NCI-H2171 treated with DMSO at 0.1 percent for 48 hours (cell line): ENCODE measurements at regions not wholly inside any gene's neighbourhood (a gene's known extent, or its start where the extent isn't known, plus 50 kb on each side); places are given as distances from the start of the nearest gene placed in this dataset.
"Not testable (repeated sequence)": the region's sequence is repeated elsewhere in the genome, so short reads cannot be mapped to it uniquely, and the experiment has no call there.

Experiments used
- DNase-seq: peaks from one replicate; lab custom pipeline; 2025; lab: John Stamatoyannopoulos, UW

DNA sequence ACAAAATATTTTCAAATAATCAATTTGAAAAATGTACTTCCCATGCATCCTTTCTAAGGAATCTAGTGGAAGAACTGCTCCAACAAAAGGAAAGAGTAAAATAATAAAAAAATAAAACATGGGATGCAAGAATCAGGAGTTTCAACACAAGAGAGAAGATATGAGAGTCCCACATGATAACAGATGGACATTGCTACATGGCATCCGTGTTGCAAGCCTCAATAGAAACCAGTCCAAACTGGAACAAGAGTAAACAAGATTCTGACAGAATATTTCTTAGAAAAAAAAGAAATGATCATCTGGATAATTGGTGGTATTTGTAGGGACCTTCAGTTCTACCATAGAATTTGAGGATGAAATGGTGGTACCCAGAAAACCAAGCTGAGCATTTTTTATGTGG is 186.8 kb downstream of the FRK start:
- DNase-seq: no peak

- DNase-seq: no peak
Measured at GRCh38 chr6:115870464-115870863, 190.2 kb downstream of the FRK start.

- DNase-seq: no peak
Measured at GRCh38 chr6:115865914-115866313, 194.8 kb downstream of the FRK start.

GRCh38 chr6:115863211-115863610 is 197.5 kb downstream of the FRK start:
- no peak for DNase-seq

- not testable (repeated sequence) for DNase-seq
Measured at GRCh38 chr6:115861658-115862057, 199.0 kb downstream of the FRK start.

DNA sequence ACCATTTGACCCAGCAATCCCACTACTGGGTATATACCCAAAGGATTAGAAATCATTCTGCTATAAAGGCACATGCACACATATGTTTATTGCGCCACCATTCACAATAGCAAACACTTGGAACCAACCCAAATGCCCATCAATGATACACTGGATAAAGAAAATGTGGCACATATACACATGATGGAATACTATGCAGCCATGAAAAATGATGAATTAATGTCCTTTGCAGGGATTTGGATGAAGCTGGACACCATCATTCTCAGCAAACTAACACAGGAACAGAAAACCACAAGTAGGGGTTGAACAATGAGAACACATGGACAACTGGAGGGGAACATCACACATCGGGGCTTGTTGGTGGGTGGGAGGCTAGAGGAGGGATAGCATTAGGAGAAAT is 201.1 kb downstream of the FRK start:
- DNase-seq: not testable (repeated sequence)

DNA sequence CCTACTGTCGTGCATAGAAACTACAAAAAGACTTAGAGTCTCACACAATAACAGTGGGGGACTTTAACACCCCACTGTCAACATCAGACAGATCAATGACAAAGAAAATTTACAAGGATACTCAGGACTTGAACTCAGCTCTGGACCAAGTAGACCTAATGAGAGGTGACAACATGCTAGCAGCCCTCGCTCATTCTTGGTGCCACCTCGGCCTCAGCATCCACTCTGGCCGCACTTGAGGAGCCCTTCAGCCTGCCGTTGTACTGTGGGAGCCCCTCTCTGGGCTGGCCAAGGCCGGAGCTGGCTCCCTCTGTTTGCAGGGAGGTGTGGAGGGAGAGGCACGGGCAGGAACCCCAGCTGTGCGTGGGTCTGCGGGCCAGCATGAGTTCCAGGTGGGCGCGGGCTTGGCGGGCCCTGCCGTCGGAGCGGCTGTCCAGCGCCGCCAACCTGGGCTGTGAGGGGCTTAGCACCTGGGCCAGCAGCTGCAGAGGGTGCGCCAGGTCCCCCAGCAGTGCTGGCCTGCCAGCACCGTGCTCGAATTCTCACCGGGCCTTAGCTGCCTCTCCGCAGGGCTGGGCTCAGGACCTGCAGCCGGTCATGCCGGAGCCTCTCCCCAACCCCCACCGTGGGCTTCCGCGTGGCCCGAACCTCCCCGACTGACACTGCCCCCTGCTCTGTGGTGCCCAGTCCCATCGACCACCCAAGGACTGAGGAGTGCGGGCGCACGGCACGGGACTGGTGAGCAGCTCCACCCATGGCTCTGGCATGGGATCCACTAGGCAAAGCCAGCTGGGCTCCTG is 205.6 kb downstream of the FRK start:
- no peak for DNase-seq

DNA sequence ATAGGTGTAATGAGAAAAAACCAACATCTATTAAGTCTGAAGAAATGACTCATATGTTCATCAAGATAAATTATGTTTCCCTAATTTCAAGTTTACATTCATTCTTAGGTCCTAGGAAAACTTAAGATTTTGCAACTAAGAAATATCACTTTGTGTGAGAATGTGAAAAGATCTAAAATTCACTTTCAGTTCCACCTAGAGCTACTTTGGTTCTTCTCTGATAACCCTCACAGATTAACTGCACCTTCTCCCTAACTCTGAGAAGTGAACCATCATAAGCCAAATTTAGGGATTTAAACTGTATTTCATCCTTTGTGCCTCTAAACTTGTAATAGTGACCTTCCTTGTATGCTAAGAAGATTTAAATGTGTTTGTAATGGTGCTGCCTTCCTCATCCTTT is 213.0 kb downstream of the FRK start:
- no peak for DNase-seq

- no peak for DNase-seq
Measured at GRCh38 chr6:115843945-115844344, 216.7 kb downstream of the FRK start.

- DNase-seq: no peak
Measured at GRCh38 chr6:115842338-115842737, 218.4 kb downstream of the FRK start.

- no peak for DNase-seq
Measured at GRCh38 chr6:115839583-115840181, 221.0 kb downstream of the FRK start.

GRCh38 chr6:115838763-115839401 is 221.8 kb downstream of the FRK start:
- DNase-seq: no peak

DNA sequence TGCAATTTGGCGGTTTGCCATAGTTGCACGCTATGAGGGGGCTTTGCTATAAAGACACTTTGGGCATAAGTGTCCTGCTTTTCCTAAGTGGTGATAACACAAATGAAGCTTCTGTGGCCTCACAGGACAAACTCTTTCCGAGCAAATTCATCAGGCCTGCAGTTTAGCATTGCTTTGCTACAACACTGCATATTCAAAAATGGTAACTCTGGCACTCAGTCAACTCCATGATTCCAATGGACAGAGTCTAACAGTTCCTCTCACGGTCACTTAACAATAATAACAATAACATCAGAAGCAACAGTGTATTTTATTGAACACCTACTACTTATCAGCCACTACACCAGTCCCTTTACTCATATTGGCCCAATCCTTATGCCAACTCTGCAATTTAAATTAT is 222.5 kb downstream of the FRK start:
- DNase-seq: no peak

DNA sequence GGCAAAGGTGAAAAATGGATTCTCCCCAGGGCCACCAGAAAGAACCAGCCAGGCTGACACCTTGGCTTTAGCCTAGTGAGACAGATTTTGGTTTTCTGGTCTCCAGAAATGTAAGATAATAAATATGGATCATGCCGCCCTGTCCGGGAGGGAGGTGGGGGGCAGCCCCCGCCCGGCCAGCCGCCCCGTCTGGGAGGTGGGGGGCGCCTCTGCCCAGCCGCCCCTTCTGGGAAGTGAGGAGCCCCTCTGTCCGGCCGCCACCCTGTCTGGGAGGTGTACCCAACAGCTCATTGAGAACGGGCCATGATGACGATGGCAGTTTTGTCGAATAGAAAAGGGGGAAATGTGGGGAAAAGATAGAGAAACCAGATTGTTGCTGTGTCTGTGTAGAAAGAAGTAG is 224.3 kb downstream of the FRK start:
- DNase-seq: not testable (repeated sequence)

GRCh38 chr6:115835314-115835713 is 225.4 kb downstream of the FRK start:
- DNase-seq: no peak

- DNase-seq: not testable (repeated sequence)
Measured at GRCh38 chr6:115834542-115834941, 226.1 kb downstream of the FRK start.

- no peak for DNase-seq
Measured at GRCh38 chr6:115832786-115833185, 227.9 kb downstream of the FRK start.

DNA sequence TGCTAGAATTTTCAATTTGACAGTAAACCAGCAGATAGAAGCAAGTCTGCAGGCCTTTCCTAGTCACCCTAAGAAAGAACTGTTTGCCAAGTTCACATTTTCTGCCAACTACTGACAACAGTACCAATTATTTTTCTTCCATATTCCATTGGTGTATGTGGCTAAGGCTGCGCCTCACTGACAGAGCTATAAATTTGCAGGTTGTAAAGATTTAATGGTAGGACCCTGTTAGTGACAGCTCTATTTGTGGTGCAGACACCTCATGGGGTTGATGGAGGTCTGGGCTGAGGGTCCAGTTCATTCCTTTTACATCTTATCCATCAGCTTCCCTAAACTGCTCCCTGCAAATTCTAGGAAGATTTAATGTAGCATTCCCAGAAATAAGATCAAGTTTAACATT is 228.5 kb downstream of the FRK start:
- no peak for DNase-seq

DNA sequence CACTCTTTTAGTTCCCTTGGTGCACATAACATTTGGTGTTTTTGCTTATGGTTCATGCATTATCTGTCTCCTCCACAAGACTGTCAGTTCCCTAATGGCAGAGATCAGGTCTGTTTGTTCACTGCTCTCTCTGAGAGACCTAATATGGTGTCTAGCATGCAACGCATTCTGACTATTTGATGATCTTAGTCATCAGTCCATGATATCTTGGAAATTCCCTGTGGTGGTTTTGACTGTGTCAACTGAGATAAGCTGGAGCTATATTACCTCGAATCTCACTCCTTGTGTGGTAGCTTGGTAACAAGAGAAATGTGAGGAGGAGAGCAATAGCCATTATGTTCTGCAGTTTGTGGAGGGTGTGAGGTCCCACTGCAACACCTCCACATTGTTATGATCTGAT is 229.8 kb downstream of the FRK start:
- DNase-seq: no peak

DNA sequence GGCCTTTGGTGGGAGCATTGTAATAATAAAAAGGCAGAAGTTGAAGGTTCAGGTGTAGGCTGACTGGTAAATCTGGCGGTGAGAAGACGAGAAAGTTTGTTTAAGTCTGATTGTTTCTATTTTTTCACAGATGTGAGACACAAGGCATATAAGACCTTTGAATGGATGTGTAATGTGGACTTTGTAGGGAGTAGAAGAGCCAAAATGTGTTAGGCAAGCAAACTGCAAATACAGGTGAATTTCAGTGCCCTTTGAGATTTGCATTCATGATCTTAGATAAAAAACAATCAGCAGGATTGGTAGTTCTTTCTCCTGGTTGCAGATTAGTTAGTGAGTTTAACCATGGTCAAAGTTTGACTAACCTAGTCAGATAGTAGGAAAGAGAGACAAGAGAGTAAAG is 238.9 kb downstream of the FRK start:
- DNase-seq: no peak

GRCh38 chr6:115819506-115819905 is 241.2 kb downstream of the FRK start:
- DNase-seq: no peak

- no peak for DNase-seq
Measured at GRCh38 chr6:115817161-115817560, 243.5 kb downstream of the FRK start.

DNA sequence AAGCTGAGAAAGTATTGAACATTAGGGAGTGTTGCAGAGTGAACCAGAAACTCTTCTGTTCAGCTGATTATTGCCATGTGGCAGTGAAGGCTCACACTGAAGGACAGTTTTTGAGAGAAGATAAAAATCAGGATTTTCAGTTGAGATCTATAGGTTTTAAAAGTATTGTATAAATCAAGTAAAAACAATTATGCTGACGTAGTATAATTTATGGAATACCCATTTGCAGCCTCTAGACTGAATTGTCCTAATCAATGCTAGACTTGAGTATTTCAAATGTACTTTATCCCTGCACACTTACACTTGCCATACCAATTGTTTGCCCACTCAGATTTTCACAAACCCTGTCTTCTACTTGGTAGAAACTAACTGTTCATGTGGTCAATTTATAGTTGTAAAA is 245.8 kb downstream of the FRK start:
- DNase-seq: no peak
